Mucosa of gallbladder (tissue), 1 donor: ENCODE measurements at regions not wholly inside any gene's neighbourhood (a gene's known extent, or its start where the extent isn't known, plus 50 kb on each side); places are given as distances from the start of the nearest gene placed in this dataset.

Source experiments
- DNase-seq: peaks from one replicate; pipeline ENCODE4 v3.0.0-alpha.2; 2020; ENCODE audit warnings: low spot score
- donor health status: DM: no; HTN: no; CAD: no.

GRCh38 chr3:111244760-111245159 lies 173.1 kb downstream of the NECTIN3 start:
- DNase-seq: no peak

- DNase-seq: no peak
These were observed 175.5 kb downstream of the NECTIN3 start for GRCh38 chr3:111246967-111247760.

GRCh38 chr3:111248406-111248805 lies 176.8 kb downstream of the NECTIN3 start:
- DNase-seq: no peak

GRCh38 chr3:111249421-111249820 lies 177.8 kb downstream of the NECTIN3 start:
- no peak for DNase-seq

- no peak for DNase-seq
These were observed 181.2 kb downstream of the NECTIN3 start for GRCh38 chr3:111252779-111253178.

- no peak for DNase-seq
These were observed 182.1 kb downstream of the NECTIN3 start for GRCh38 chr3:111253733-111254132.

GRCh38 chr3:111260878-111261277 lies 189.3 kb downstream of the NECTIN3 start:
- DNase-seq: no peak

- DNase-seq: no peak
These were observed 198.2 kb downstream of the NECTIN3 start for GRCh38 chr3:111269777-111270176.

GRCh38 chr3:111277226-111277625 lies 205.6 kb downstream of the NECTIN3 start:
- no peak for DNase-seq

- no peak for DNase-seq
These were observed 207.3 kb downstream of the NECTIN3 start for GRCh38 chr3:111278959-111279358.

GRCh38 chr3:111282024-111282423 lies 210.4 kb downstream of the NECTIN3 start:
- DNase-seq: no peak

- DNase-seq: no peak
These were observed 211.5 kb downstream of the NECTIN3 start for GRCh38 chr3:111283165-111283564.

GRCh38 chr3:111284503-111285183 lies 213.0 kb downstream of the NECTIN3 start:
- no peak for DNase-seq

GRCh38 chr3:111285184-111285538 lies 213.5 kb downstream of the NECTIN3 start:
- no peak for DNase-seq

GRCh38 chr3:111285694-111286093 lies 214.1 kb downstream of the NECTIN3 start:
- DNase-seq: no peak

GRCh38 chr3:111286746-111287145 lies 215.1 kb downstream of the NECTIN3 start:
- DNase-seq: no peak

- DNase-seq: no peak
These were observed 220.5 kb downstream of the NECTIN3 start for GRCh38 chr3:111292117-111292516.

- DNase-seq: no peak
These were observed 227.6 kb downstream of the NECTIN3 start for GRCh38 chr3:111299192-111299615.

- no peak for DNase-seq
These were observed 229.7 kb downstream of the NECTIN3 start for GRCh38 chr3:111301238-111301798.

- DNase-seq: no peak
These were observed 230.4 kb downstream of the NECTIN3 start for GRCh38 chr3:111302063-111302462.

GRCh38 chr3:111303760-111304159 lies 232.1 kb downstream of the NECTIN3 start:
- no peak for DNase-seq

GRCh38 chr3:111307676-111308075 lies 234.3 kb upstream of the CD96 start:
- no peak for DNase-seq

- no peak for DNase-seq
These were observed 230.9 kb upstream of the CD96 start for GRCh38 chr3:111311126-111311525.
